HG02763 (cell line): ENCODE measurements at regions not wholly inside any gene's neighbourhood (a gene's known extent, or its start where the extent isn't known, plus 50 kb on each side); places are given as distances from the start of the nearest gene placed in this dataset.

Source experiments
- ATAC-seq: cut with Tn5 transposase; IDR thresholded peaks from one replicate; pipeline ENCODE4 v1.9.1; 2021; ENCODE audit warnings: mild to moderate bottlenecking, moderate library complexity; ENCODE audit not compliant: unreplicated experiment

DNA sequence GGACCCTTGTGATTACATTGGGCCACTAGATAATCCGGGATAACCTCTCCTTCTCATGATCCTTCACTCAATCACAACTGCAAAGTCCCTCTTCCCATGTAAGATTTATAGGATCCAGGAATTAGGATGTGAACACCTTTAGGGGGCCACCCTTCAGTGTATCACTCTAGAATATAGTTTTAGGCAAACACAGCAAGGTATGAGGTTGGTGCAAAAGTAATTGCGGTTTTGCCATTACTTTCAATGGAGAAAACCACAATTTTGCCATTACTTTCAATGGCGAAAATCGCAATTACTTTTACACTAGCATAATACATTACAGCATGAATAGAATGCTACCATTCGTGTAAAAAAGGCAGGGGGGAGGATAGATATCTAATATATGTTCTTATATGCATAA is 104.0 kb downstream of the BAMBI start:
- no peak for ATAC-seq

DNA sequence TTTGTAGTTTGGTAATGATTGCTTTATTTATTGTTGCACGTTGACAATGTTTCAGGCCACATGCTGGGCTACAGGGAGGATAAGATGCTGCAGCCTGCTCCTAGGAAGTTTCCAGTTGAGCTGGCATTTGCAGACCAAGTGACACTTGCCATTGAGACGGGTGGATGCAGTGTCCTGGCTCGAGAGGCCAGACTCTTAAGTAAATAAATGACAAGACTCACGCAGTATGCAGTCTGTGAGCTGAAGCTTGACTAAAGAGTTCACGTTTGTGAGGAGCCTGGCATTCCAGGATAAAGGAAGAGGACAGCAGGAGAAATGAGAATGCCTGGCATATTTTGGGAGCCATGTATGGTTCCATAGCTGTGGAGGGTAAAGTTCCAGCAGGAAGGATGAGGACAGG is 105.8 kb downstream of the BAMBI start:
- no peak for ATAC-seq

DNA sequence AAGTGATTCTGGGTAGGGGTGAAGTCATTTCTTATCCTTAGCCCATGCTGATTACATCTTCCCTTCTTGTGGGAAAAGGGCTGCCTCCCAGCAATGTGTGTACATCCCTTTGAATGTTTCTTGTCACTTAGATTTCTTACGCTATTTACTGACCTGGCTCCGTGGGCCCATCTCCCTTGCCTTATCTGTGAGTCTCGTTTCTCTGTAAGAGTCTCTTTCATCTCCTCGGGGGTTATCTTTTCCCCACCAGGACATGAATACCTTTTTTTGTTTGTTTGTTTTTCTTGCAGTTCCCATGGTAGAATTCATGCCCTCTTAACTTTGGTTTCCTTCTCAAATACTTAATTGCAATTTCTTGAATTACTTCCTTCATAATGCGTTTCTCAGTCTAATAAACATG is 107.7 kb downstream of the BAMBI start:
- no peak for ATAC-seq

DNA sequence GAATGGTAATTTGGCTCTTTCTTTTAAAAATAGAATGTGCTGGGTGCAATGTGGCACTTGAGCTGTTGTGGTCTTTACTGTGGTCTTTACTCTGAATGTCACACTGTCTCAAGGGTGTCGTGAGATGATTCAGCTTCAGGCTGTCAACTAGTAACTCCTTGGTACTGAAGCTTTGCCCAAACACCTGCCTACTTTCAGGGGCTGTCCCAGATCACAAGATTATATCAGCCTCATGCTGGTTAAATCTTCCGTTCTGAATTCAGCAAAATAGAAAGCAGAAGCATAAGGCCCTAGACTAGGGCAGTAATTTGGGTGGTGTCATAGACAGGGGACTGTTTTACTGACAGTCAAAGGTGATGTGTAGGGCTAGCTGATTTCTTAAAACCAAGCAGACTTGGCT is 110.9 kb downstream of the BAMBI start:
- peak; percentile 85 for ATAC-seq

DNA sequence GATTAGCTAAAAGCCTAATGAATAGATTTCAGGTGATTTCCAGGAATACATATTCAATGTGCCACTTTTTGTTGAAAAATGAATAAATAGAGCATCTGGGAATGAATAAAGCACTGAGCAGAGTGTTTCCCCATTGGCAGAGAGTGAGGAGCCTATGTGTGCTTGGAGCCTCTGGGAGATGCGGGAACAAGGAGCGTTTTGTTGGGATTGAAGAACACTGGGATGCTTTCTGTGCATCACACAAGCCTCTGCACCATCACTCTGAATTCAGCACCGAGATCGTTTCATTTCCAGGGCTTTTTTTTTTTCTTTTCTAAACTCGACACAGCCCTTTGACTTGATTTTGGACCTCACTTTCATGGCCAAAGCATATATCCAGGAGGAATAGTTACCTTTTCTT is 111.4 kb downstream of the BAMBI start:
- ATAC-seq = no peak

DNA sequence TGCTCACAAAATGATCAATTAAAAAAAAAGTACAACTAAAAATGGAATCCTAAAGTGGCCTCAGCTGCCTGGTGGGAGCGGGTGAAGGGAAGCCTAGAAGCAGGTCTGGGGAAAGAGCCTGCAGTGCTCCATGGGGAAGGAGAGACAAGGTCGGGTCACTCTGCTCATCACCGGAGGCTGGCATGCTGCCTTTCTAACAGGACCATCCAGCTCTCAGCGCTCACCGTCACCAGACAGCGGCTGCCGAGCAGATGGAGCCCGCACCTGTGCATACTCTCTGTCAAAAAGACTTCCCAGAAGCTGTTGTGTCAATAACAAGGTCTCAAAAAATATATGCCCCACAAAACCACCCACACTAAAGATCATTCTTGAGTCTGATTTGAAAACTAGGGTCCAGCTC is 112.8 kb downstream of the BAMBI start:
- ATAC-seq = no peak

DNA sequence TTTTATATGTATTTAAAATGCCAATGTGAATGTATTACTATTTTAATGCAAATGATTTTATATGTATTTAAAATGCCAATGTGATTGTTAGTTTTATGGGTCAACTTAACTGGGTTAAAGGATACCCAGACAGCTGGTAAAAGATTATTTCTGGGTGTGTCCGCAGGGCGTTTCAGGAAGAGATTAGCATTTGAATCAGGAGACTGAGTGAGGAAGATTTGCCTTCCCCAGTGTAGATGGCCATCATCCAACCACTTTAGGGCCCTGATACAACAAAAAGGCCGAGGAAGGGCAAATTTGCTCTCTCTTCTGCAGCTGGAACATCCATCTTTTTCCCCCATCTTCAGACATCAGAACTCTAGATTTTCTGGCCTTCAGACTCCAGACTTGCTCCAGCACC is 116.2 kb downstream of the BAMBI start:
- ATAC-seq = no peak

DNA sequence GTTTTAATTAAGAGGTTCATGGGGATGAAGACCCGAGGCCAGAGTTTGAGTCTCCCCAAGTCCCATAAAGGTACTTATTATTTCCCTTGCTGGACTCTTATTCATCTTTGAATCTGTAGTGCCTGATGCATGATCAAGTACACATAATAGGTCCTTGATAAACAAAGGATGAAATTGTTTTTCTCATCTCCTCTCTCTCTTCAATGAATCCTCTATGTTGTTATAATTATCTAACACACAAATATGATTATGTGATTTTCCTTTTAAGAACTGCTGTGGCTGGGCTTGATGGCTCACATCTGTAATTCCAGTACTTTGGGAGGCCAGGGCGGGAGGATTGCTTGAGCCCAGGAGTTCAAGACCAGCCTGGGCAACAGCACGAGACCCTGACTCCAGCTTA is 117.7 kb downstream of the BAMBI start:
- no peak for ATAC-seq

DNA sequence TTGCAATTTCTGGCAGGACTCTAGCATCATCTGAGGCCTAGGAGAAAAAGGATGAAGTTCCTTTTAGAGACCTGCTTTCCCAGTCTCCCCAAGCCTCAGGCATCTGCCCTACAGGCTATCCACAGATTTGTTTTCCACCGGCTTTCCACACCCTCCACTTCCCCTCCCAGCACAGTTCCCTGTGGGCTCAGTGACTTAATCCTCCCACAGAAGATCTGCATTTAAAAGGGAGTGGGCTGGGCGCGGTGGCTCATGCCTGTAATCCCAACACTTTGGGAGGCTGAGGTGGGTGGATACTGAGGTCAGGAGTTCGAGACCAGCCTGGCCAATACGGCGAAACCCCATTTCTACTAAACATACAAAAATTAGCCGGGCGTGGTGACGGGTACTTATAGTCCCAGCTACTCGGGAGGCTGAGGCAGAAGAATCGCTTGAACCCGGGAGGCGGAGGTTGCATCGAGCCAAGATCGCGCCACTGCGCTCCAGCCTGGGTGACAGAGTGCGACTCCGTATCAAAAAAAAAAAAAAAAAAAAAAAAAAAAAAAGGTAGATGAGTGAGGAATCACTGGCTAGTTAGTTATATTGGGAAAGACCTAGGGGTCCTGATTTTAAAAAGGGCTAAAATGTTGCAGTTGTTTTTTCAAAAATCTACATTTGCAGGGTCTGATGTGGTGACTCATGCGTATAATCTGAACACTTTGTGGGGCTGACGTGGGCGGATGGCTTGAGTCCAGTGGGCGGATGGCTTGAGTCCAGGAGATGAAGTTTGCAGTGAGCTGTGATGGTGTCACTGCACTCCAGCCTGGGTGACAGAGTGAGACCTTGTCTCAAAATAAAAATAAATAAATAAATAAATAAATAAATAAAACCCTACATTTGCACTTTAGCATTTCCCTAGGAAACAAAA is 119.5 kb downstream of the BAMBI start:
- ATAC-seq = no peak

DNA sequence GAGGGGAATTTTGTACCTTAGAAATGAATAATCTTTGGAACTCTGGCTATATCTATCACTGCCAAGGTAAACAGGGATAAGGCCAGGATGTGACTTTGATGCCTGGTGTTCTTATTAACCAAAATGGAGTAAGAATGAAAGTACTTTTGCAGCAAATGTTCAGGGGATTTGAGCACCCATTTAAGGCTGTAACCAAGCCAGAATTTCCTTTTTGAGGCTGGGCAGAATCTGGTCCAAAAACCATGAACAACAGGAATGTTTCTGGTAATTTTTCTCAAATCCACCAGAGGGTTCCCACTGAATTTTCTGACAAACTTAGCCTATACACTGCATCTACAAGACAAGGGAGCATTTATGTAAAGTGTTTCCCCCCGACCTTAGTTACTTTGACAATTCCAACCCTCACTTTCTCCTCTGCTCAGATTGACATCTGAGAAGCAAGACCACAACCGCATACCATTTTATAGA is 120.6 kb downstream of the BAMBI start:
- ATAC-seq = no peak

DNA sequence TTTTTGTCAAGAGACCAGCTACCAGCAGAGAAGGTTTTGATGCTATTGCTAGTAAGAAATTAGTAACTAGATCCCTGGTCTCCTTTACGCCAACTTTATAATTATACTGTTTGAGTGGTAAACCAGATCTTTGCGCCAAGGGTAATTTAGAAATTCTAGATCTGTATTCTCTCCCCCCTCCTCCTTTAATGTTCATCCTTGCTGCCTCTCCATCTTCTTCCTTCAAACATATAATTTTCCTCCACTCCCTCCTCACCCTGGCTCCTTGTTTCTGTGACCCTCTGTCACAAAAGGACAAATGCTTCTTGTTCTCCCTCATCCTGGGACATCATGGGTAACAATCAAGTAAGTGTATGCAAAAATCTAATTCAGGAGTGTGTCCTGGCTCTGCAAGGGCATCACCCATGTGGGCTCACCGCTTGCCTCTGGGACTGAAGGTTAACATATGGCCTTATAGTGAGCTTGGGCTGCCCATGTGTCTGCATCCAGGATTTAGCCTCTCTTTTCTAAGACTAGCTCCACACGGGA is 121.2 kb downstream of the BAMBI start:
- no peak for ATAC-seq

DNA sequence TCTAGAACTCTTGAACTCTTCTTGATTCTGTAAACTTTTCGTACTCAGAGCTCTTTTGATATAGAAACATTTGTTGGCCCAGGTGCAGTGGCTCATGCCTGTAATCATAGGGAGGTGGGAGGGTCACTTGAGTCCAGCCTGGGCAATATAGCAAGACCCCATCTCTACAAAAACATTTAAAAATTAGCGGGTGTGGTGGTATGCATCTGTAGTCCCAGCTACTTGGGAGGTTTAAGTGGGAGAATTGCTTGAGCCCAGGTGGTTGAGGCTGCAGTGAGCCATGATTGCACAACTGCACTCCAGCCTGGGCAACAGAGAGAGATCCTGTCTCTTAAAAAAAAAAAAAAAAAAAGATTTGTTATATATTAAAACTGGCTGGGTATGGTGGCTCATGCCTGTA is 121.6 kb downstream of the BAMBI start:
- ATAC-seq = no peak

DNA sequence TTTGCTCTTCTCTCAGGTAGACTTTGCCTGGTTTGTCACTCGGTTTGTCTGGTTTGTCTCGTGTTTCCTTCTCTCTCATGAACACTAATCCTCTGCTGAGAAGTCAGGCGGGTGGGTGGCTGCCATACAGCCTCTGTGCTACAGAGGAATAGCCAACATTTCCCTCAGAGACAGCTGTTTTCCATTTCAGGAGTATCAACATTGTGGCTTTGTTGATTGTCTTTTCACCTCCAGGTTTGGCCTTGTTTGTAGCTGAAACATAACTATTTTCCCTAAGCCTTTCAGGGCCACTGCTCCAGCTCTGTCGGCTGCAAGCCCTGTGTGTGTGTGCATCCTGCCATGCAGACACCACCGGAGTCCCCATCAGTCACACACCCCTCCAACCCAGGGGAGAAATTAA is 122.8 kb downstream of the BAMBI start:
- no peak for ATAC-seq

DNA sequence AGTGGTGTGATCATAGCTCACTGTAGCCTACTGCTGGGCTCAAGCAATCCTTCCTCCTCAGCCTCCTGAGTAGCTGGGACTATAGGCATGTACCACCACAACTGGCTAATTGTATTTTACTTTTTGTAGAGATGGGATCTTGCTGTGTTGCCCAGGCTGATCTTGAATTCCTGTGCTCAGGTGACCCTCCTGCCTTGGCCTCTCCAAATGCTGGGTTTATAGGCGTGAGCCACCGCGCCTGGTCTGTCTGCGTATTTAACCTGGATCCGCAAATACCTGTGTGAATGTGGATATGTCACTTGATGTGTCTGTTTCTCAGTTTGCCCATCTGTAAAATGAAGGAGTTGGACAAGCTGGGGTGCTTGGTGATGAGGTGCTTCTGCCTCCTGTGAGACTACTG is 123.9 kb downstream of the BAMBI start:
- ATAC-seq = no peak

DNA sequence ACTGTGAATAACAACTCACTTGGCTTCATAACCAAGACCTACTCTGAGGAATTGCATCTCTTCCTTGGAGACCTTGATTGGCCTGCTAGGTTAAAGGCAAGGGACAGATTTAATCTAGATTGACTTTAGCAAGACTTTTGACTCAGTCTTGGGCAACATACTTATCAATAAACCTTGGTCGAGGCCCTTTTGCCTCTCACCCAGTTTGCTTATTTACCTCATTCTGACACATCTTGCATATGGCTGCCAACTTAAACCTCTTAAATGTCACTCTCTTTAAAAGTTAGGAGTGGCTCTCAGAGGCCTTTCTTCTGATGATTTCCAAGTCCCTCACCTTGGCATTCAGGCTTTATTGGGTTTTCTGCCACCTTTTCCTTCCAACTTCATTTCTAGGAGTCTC is 124.5 kb downstream of the BAMBI start:
- no peak for ATAC-seq

DNA sequence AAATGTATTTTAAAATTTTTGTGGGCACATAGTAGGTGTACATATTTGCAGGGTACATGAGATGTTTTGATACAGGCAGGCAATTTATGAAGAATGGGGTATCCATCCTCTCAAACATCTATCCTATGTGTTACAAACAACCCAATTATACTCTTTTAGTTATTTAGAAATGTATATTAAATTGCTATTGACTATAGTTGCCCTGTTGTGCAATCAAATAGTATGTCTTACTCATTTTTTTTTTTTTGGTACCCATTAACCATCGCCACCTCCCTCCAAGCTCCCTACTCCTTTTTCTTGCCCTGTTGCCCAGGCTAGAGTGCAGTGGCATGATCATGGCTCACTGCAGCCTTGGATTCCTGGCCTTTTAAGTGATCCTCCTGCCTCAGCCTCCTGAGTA is 128.1 kb downstream of the BAMBI start:
- no peak for ATAC-seq

DNA sequence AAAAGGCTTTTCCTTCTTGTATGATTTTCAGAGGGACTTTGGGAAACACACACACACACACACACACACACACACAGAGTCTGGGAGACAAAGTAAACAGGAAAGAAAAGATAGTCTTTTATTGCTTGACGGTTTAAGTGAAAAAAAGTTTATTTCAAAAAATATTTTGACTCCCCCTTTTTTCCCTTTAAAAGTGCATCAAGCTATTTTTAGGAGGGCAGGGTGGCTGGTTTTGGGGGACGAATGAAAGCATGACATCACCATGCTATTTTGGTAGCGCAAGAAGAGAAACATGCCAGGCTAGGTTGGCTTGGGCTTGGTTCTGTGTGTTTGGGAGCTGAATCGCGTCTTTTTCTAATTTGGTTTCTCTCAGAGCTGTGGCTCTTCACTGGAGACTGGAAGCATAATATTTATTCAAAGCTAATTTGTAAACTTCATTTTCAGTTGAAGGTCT is 129.2 kb downstream of the BAMBI start:
- no peak for ATAC-seq

DNA sequence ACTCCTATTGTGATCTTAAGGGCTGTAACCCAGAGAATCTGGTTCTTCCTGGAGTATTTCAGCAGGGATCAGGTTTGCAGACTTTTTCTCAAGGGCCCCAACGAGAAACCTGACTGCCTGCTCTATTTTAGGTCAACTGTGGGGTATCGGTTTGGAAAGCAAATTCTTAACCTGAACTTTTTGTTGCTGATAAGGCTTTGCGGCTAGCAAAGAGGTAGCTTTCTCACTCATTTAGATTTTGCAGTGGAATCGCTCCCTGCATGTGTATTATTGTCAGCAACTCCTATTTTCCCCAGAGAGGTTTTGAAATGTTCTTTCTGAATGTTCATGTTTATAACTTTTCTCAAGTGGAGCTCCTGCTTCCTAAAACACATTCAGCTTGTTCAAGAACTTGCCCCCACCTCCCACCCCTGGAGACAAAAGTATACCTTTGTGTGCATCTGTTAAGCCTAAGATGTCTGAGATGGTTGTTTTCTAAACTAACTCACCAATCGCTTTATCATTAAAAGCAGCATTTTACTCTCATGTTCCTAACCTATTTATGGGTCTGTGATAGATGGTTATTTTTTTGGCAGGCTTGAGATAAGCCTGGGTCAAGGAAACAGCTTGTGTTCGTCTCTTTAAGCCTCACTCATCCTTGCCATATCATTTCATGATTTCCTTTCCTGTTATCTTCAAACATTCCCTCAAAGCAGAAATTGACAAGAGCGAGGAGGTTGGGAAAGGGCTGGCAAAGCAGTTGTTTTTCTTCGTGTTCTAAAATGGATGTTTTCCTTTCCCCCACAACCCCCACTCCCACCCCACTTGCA is 129.8 kb downstream of the BAMBI start:
- no peak for ATAC-seq

DNA sequence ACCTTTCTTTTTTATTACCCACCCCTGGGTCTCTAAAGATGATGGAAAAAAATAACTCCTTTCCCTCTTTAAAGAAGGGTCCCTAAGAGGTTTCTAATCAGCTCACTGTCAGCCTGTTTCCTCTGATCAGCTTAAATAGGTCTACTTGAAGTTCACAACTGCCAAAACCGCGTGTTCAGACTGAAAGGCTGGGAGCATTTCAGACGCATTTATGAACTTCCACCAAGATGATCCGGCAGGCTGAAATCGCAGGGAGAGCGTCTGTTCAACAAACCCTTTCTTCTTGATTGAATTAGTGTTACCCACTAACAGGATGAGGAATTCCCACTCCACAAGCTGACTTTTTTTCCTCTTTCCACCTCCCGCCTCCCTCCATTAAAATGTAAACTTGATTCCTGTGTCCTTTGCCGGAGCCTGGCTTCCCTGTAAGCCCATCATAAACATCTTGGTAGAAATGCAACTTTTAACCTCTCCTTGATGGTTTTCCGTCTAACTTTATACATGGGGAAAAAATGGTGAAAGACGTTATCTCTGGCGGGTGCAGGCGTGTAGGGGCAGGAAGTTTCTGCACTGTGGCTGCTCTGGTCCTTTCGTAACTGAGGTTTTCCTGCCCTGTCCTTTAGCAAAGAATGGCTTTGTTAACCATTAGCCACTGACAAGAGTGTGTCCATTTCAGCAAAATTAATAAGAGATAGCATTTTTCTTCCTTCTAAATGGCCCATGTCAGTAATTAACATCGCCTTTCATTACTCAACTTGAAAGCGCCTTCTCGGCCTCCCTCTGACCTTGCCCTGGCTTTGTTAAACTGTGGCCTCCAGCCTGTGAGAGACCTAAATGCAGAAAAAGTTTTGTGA is 130.7 kb downstream of the BAMBI start:
- ATAC-seq = no peak

DNA sequence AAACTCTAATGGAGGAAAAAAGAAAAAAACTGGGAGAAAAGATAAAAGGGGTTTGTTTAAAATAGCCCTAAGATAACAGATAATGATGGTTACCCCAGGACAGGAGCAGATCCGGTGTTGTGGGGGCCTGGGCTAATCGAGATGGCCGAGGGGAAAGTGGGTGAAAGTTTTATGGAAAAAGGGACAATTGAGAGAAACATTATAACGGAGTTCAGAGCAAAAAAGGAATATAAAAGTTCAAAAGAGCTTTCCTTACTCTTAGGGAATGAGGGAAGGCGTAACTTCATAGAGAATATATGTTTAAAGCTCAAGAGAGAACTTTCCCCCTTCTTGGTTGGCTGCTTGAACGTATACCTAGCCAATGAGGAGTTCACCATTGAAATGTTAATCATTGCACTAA is 131.4 kb downstream of the BAMBI start:
- ATAC-seq = no peak
